COR-L47 (cell line): ENCODE measurements at regions not wholly inside any gene's neighbourhood (a gene's known extent, or its start where the extent isn't known, plus 50 kb on each side); places are given as distances from the start of the nearest gene placed in this dataset.

ENCODE experiments used
- DNase-seq: peaks from one replicate; lab custom pipeline; 2025; lab: John Stamatoyannopoulos, UW

DNA sequence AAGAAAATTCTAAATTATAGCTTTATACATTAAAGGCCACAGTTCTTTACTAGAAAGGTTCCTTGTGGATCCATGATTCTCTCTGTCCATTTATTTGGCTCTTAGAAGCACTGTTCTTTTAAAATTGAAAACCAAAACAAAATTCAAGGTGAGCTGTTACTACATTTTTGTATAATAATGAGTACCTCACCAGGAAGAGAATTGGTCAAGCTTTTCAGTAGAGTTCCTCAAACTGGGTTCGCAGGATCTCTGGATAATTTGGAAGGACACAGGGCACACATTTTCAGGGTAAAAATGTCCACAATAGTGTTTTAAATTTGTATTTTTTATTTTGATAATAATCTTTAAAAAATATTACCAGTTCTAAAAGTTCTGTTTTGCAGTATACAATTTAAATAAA, 93.0 kb downstream of the PPP1R3A start:
- no peak for DNase-seq

DNA sequence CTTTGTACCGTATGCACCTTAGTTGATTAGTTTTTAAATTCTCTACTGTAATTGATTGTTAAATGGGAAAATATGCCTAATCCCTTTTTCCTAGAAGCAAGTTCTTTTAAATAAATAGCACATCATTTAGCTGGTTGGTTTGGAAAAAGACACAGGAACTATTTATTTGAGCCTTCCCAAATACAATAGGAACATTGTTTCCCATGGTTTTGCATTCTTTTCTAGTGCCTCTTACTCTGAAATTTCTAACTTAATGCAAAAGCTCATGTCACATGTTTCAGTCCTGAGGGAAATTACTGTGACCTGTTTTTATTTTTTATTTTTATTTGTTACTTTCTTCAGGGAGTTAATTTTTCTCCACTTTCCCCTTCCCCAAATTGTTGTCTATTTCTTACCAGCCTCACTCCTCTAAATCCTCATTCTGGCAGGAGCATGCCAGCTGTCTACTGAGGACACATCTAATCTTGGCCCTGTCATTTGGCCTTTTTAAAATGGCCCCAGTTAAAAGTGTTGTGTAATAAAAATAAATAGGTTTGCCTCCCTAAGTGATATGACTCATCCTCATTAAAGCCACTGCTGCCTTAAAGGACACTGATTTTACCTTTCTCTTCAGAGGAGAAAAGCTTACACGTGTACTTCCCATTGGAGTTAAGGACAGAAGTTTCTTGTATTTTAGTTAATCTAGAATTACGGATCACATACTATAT, 94.5 kb downstream of the PPP1R3A start:
- no peak for DNase-seq

DNA sequence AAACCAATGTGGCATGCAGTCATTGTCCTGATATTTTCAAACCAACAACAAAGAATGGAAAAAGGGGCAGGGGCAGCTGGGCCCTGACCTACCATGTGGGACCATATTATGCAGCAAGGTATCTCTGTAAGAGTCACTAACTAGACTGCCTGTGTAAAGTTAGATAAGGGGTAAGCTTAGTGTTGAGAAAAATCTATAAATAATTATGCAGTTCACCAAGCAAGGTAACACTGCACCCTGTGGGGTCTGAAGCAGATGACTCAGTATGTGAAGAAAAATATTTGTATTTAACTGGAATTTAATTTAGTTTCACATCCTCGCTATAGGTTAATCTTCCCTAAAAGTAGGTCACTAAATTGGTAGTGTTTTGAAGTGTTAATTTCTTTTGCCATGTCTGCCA, 99.3 kb downstream of the PPP1R3A start:
- DNase-seq = no peak

DNA sequence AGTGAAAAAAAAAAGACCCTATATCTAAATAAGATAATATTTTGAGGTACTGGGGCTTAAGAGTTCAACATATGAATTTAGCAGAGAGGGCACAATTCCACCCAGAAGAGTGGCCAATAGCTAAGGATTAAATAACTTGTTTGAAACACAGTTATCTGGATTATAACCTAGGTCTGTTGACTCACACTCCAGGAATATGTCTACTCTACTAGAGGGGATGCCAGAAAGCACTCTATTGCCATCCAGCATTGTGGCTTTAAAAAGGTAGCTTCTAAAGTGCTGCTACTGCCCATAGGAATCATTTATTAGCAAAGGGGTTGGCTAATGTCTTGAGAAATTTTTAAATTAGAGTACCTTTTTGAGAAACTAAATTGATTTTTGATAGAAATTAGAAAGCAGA, 102.2 kb downstream of the PPP1R3A start:
- no peak for DNase-seq

DNA sequence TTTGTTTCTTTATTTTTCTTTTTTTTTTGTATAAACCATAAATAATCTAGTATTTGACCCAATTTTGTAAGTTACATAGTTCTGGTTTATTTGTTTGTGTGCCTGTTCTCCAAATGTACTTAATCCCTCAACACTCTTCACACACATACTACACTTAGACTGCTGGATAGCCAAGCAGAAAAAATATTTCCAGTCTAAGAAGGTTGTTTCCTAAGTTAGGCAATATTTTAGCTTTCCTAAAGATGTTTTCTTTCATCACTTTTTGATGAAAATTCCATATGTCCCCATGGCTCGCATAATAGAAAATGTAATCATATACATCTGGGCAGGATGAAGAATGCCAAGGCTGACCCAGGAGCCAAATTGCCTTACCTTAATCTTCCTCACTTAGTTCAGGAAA, 105.3 kb downstream of the PPP1R3A start:
- no peak for DNase-seq

DNA sequence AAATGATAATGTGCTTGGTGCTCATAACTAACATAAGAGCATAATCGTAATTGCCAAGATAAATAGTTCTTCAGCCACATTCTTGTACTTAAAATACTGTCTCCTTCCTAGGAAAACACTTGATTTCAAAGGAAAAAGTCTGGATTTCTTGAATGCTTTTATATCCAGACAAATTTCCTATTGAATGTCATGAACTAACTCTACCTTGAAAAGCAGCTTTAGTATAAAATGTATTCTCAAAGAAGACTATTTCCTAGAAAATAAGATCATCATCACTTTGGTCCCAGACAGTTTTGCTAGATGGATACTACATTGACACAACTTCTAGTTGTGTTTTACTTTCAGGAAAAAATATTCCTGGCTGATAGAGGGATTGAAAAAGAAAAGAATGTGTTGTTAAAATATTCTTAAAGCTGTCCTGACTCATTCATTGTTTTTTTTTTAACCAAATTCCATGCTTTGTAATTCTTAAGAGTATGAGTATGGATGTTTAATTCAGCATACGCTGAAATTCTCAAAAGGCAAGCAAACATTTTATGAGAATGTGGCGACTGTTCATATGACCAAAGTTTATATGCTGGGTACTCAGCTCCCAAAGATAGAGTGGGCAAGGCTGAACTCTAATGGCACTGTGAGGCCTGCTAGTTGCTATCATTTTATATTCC, 106.1 kb downstream of the PPP1R3A start:
- DNase-seq = no peak

DNA sequence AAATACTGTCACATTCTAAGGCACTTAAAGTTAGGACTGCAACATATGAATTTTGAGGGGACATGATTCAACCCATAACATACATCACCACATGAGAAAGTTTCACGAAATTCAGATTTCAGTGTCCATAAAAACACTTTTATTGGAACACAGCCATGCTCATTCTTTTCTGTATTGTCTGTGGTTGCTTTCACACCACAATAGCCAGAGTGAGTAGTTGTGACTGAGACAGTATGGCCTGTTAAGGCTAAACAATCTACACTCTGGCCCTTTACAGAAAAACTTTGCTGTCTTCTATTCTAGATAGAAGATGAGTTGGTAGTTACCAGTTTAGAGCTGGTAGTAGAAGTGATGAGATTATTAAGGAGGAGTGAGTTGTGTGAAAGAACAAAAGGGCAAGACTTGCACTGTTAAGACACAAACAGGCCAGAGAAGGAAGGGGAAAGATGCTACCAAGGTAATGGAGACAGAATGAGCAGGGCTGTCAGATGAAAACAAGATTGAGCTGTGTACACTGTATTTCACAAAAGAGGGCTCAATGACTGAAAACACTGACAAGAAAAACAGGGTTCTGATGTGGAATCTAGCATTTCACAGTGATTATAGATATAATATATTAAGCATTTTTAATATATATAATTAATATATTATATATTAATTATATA, 108.6 kb downstream of the PPP1R3A start:
- DNase-seq = no peak

DNA sequence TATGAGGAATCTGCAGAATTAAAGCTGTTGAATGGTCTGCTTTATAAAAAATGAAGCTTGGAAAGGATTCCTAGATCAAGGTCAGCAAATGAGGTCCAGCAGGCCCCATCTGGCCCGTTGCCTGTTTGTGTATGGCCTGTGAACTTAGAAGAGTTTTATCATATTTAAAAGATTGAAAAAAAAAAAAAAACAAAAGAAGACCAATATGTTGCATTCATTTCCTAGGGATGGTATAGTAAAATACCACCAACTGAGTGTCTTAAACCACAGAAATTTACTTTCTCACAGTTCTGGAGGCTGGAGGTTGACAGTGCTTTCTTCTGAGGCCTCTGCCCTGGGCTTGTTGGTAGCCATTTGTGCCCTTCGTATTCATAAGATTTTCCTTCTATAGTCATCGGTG, 109.2 kb downstream of the PPP1R3A start:
- DNase-seq = no peak

DNA sequence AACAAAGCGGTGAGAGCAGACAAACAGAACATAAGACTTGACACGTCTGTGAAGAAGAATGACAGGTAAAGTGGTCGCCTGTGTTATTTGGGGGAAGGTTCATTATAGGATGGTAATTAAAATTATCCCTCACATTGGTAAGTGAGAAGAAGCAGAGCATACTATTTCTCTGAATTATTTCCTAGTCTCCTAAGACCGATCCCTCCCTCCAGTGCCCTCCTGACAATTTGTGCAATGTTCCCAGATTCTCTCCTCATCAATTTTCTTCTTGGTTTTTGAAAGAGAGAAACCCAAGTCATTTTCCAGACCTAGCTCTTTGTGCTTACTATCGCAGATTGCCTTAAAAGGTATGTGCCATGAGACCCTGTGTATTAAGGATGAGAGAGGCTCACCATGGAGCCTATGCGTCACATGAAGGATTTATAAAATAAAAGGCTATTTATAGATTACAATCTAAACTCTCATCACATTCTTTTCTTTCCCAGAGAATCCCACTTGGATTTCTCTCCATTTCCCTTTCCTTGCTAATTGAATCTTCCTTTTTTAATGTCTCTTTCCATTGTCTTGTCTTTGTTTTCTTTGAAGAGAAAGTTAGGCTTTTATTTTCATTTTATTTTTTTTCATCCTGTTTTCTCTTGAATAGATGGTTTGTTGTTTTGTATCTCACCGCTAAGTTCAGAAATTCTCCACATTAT, 112.0 kb downstream of the PPP1R3A start:
- no peak for DNase-seq

DNA sequence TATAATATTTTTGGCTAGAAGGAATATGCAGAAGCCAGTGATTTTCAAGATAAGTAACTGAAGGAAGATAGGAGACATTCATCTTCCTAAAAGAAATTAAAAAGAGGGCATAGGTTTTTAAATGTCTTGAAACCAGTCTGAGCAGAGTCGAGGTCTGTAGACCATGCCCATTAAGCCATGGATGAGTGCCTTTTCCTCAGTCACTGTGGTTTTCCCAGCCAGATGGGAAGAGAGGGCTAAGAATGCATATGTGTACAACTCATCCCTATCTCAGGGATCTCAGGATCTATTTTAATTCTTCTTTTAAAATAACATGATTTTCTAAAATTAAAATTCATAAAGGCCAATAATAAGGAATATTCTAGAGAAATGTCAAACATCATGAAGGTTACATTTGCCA, 112.8 kb downstream of the PPP1R3A start:
- DNase-seq = no peak

DNA sequence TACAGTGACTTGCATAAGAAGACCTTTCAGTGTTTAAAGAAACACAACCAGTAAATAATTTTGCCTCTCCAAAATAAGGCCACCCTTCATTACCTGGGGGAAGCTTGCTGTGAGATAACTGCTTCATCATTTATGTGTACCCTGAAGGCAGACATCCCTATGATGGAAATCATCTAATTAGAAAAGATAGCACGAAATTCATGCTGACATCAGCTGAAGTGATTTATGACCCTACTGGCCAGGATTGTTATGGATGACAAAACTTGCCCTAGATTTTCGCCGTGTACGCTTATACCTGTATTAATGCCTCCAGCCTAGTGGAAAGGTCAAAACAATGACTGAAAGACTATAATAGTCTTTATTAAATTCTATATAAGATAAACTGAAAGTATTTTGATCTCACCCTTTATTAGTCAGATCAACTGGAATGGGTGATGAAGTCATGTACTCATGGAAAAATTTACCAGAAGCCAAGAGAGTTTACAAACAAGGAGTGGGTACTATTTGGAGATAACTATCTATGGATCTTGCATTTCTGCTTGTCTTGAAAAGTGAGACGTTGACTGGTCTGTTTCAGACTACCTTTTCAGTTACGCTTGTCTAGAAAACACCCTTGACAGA, 114.2 kb downstream of the PPP1R3A start:
- no peak for DNase-seq

DNA sequence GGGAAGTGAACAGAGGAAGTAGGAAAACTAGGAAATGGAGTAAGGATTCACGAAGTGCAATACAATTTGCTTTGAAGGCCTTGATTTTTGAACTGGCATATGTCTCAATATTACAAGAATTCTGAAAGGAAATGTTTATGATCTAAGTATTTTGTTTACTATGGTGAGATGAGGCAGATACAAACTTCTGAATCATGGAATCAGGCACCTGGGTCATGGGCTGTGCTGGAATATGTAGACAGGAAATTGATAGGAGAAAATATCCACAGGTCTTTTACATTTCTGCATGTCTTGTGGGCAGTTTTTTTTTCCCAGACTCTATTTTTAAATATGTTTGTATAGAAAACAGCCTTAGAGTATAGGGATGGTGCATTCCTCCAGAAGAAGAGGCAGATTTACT, 117.1 kb downstream of the PPP1R3A start:
- no peak for DNase-seq

DNA sequence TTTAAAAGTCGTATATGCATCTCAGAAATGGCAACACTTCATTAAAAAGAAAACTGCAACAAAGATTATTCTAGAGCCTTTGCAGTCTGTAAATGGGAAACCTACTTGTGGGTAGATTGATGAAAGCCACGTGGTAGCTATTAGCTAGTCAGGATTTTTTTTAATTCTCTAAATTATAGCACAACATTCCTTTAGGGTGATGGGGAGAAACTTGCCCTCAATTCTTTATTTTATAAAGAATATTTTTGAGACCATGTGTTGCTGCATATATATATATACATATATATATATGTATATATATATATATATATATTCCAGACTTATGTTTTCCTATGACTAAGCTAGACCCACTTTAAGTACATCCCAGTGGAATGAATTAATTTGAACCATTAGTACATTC, 118.0 kb downstream of the PPP1R3A start:
- DNase-seq = no peak

DNA sequence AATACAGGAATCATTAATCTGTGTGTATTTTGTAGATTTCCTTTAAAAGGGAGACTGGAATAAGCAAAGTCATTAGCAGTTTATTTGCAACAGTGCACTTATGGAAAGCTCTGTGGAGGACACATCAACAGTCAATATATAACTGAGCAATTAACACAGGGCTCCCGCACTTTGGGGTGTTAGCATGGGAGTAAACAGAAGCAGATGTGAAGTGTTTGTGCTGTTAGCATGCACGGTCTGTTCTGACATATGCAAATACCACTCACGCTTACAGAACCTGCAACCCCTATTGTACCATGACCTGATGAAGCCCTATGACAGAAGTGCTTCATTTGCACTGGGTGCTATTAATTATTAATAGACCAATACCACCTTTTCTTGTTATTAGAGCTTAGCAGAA, 118.9 kb downstream of the PPP1R3A start:
- DNase-seq = peak; percentile 73

DNA sequence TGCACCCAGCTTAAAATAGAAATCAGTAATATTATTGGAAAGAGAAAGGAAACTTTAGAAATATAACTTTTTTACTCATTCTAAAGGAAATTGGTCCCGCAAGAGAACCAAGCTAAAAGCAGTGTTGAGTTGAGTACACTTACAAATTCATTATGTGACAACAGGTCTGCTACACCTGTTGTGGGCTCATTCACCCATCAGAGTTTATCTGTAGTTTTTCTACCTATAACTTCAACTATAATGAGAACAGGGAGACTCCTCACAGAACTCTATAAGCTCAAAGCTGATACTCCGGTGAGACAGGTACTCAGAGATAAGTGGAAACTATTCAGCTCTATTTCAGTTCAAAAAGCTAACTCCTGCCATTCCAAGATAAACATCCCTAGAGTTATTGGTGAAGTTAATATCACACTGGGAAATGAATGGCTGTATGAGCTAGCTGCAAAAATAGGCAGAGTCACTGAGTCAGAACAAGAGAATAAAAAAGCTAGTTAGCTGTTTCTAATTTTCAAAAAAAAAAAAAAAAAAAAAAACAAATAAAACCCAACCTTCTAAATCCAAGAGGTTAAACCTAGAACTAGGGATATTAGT, 121.3 kb downstream of the PPP1R3A start:
- no peak for DNase-seq

DNA sequence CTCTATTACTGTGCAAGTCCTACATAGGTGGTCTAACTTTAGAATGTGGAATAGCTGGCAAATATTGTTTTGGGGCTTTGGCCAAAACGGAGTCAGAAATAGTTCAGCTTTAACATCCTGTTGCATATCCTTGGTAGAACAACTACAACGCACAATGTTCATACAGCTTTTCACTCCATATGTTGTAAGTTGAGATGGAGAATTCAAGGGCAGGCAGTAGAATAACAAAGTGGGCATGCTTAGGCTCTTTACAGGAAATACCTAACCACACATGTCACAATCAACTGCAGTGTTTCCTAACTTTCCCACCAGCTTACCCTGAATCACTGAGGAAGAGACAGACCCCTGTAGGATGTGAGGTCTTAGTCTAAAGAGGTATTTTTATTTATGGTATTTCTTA, 122.3 kb downstream of the PPP1R3A start:
- no peak for DNase-seq

DNA sequence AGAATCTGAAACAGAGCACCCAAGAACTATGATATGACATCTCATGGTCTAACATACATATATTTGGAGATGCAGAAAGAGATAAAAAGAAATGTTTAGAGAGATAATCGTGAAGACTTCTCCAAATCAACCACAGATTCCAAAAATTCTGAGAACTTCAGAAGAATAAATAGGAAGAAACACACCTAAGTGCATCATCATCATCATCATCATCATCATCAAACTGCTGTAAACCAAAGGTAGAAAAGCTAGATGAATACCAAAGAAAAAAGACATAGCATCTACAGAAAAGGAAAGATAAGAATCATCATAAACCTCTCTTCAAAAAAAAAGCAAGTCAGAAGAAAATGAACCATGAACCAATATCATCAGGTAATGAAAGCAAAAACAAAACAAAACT, 124.2 kb downstream of the PPP1R3A start:
- no peak for DNase-seq

DNA sequence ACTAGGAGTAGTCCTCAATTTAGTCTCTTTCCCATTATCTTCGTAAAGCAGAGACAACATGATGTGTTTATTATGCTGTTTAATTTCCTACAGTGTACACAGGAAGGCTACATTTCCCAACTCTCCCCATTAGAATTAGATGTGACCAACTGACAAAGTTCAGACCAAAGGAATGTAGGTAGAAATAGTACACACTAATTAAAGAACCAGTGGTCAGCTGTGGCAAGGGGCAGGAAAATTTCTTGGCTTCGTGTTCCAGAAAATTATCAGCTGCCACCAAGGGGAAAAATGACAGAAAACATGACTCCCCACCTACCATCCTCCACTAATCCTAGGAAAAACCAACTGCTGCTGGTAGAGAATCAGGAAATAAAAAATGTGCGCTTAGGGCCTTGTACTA, 125.6 kb downstream of the PPP1R3A start:
- no peak for DNase-seq

DNA sequence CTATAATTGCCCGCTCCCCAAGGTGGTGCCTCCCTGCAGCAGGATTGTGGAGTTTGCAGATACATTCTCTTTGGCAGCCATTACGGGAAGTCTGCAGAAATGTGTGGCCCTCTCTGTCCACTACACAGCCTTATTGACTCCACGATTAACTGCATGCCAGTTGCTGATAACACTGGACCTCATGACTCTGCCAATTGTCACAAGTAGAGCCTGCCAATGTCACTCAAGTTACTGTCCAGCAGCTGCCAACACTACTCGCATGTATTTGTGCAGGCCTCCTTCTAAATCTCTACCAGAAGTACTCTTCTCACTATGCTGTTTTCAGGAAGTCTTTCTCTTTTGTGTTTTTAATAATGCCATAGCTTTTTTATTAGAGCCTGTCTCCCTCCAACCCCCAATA, 128.8 kb downstream of the PPP1R3A start:
- DNase-seq = no peak

DNA sequence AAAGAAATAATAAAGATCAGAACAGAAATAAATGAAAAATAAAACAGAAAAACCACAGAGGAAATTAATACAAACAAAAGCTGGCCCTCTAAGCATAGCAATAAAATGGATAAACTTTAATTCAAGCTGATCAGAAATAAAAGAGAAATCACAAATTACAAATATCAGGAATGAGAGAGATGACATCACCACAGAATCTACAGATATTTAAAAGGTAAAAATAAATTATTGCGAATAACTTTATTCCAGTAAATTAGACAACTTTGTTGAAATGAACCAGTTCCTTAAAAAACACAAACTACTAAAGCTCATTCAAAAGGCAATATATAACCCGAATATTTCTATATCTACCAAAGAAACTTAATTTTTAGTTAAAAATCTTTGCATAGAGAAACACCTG, 131.7 kb downstream of the PPP1R3A start:
- no peak for DNase-seq

DNA sequence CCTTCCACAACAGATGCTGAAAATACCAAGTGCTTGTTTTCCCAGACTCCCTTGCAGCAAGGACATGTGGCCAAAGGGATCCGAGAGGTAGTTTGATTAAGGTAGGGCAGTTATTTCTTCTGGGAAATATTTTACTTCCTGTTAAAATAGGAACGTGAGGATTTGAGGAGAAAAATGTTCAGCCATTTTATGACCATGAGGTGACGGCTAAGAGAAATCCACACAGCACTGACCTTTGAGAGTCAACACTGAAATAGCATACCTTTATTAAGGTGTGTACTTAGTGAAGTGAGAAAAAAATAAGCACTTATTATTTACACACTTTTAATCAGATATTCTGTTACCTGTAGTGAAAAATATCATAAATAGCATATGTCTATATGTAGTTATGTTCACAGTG, 133.9 kb downstream of the PPP1R3A start:
- DNase-seq = no peak

DNA sequence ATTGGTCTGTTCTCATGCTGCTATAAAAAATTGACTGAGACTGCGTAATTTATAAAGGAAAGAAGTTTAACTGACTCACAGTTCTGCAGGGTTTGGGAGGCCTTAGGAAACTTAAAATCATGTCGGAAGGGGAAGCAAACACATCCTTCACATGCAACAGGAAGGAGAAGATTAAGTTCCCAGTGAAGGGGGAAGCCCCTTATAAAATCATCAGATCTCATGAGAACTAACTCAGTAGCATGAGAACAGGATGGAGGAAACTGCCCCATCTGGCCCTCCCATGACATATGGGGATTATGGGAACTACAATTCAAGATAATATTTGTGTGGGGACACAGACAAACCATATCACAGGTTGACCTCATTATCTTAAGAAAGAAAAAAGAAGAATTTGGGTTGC, 134.5 kb downstream of the PPP1R3A start:
- no peak for DNase-seq
